HG03159 (cell line): ENCODE measurements at regions not wholly inside any gene's neighbourhood (a gene's known extent, or its start where the extent isn't known, plus 50 kb on each side); places are given as distances from the start of the nearest gene placed in this dataset.

Experiments used
- ATAC-seq: cut with Tn5 transposase; IDR thresholded peaks from one replicate; pipeline ENCODE4 v1.9.1; 2021; ENCODE audit warnings: mild to moderate bottlenecking, moderate library complexity; ENCODE audit not compliant: unreplicated experiment

- ATAC-seq = no peak
These were observed 106.8 kb upstream of the NKX1-1 start for GRCh38 chr4:1512738-1513660.

- no peak for ATAC-seq
These were observed 106.0 kb upstream of the NKX1-1 start for GRCh38 chr4:1512051-1512737.

GRCh38 chr4:1511441-1512041 lies 105.3 kb upstream of the NKX1-1 start:
- no peak for ATAC-seq

GRCh38 chr4:1510931-1511330 lies 104.7 kb upstream of the NKX1-1 start:
- ATAC-seq = no peak

- ATAC-seq = no peak
These were observed 103.1 kb upstream of the NKX1-1 start for GRCh38 chr4:1509366-1509765.

GRCh38 chr4:1508161-1509160 lies 102.2 kb upstream of the NKX1-1 start:
- ATAC-seq = no peak

- ATAC-seq = no peak
These were observed 100.9 kb upstream of the NKX1-1 start for GRCh38 chr4:1506956-1507721.

- ATAC-seq = no peak
These were observed 99.5 kb upstream of the NKX1-1 start for GRCh38 chr4:1505511-1506460.

- no peak for ATAC-seq
These were observed 98.6 kb upstream of the NKX1-1 start for GRCh38 chr4:1504595-1505500.

- ATAC-seq = no peak
These were observed 97.6 kb upstream of the NKX1-1 start for GRCh38 chr4:1503583-1504471.

GRCh38 chr4:1502976-1503375 lies 96.7 kb upstream of the NKX1-1 start:
- ATAC-seq = no peak

- no peak for ATAC-seq
These were observed 96.3 kb upstream of the NKX1-1 start for GRCh38 chr4:1502501-1502886.

- ATAC-seq = no peak
These were observed 95.7 kb upstream of the NKX1-1 start for GRCh38 chr4:1501754-1502500.

GRCh38 chr4:1500966-1501753 lies 94.9 kb upstream of the NKX1-1 start:
- ATAC-seq = no peak
